SK-N-SH (cell line): ENCODE measurements at regions not wholly inside any gene's neighbourhood (a gene's known extent, or its start where the extent isn't known, plus 50 kb on each side); places are given as distances from the start of the nearest gene placed in this dataset.

Source experiments
- CTCF ChIP-seq: fragments of 200-600 bp; sonication (generic); IDR thresholded peaks from 2 replicates; pipeline ENCODE4 v1.6.1; 2017; ENCODE audit warnings: antibody characterized with exemption, mild to moderate bottlenecking, moderate library complexity
- EP300 ChIP-seq, 2 experiments: IDR thresholded peaks; 2 replicates each; pipeline versions ENCODE4 v1.4.0 to v1.6.1; 2012; ENCODE audit warnings: borderline replicate concordance in 1 of 2, low read depth in 1 of 2, low read length in 1 of 2
- MXI1 ChIP-seq: IDR thresholded peaks from 2 replicates; pipeline ENCODE4 v1.6.1; 2012; ENCODE audit warnings: mild to moderate bottlenecking, low read depth, low read length, improper control_type of control experiment
- RCOR1 ChIP-seq: fragments of 150-350 bp; IDR thresholded peaks from 2 replicates; pipeline ENCODE4 v1.6.1; 2017; ENCODE audit warnings: antibody characterized with exemption, low read length
- REST ChIP-seq: IDR thresholded peaks from 2 replicates; pipeline ENCODE4 v1.6.1; 2012; ENCODE audit warnings: mild to moderate bottlenecking, low read depth, low read length, moderate library complexity
- TCF12 ChIP-seq: IDR thresholded peaks from 2 replicates; pipeline ENCODE4 v1.4.0; 2012
- TF ChIP-seq, protein P1 (sequence below): IDR thresholded peaks from 2 replicates; pipeline ENCODE4 v1.4.0; 2012; ENCODE audit warnings: low read depth

GRCh38 chr12:114041136-114041535 is 75.0 kb upstream of the RBM19 start:
- no peak for TF ChIP-seq REST
- no peak for TF ChIP-seq CTCF
- TF ChIP-seq, protein P1, sequence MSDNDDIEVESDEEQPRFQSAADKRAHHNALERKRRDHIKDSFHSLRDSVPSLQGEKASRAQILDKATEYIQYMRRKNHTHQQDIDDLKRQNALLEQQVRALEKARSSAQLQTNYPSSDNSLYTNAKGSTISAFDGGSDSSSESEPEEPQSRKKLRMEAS = no peak
- TF ChIP-seq MXI1 = no peak
- no peak for TF ChIP-seq RCOR1
- TF ChIP-seq EP300 (IDR thresholded peaks at IDR 0.05; ENCODE audit: borderline replicate concordance in 1 of 2, low read depth in 1 of 2, low read length in 1 of 2) = no peak
- TF ChIP-seq TCF12 = no peak
